ENCODE measurements at regions not wholly inside any gene's neighbourhood (a gene's known extent, or its start where the extent isn't known, plus 50 kb on each side); places are given as distances from the start of the nearest gene placed in this dataset.

DNA sequence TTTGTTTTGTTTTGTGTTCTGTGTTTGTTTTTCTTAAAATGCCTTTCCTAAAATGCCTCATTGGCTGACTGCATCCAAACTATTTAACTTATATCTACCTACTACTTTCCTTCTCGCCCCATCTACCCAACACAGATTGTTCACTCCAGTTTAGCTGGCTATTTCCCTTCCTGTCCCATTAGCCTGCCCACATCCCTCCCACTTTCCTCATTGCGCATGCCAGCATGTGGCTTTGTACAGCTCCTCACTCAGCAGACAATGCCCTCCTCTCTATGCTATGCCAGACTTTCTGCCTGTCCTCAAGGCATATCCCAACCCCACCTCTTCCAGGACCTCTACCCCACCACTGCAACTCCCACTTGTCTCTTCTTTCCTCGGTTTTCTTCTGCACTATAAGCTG, 94.7 kb upstream of the C1orf21 start:
- H3K4me3 Mint-ChIP-seq: no peak overlapping the region
- CTCF ChIA-PET: no interaction called here

DNA sequence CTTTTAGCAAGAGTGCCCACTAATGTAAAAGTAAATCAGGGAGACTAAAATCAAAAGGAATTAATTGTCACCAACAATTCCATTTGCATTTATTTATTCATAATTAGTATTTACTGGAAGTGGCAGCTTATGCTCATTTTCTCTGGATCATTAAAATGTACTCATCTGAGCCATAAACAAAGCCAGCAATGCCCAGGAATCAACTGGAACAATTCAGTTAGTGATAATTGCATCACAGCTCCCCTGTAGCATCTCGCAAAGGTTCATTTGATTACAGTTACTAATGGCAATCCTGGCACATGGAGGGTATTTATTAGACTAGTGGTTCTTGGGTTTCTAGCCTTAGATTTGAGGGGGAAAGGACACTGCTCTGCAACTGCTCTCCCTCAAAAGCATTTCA, 92.7 kb upstream of the C1orf21 start:
- Mint-ChIP-seq H3K36me3 (no peaks in the 10 kb centered on the region), H3K4me1 (ENCODE audit: low read depth) (no peaks in the 10 kb centered on the region), H3K27me3 (no peaks in the 10 kb centered on the region), H3K27ac (no peak overlapping the region), H3K4me3 (no peak overlapping the region), H3K9me3 (peaks cover 18% of the 10 kb centered on the region)
- DNase-seq: no peak
- ChIA-PET CTCF (no interaction called here), POLR2A (no interaction called here)
- intact Hi-C loops (cut with micrococcal nuclease): no loop called here

More for the DNA sequence above, 94.7 kb upstream of the C1orf21 start:
- DNase-seq: no peak
- H3K36me3 Mint-ChIP-seq: no peaks in the 10 kb centered on the region
- H3K27ac Mint-ChIP-seq: no peak overlapping the region
- H3K9me3 Mint-ChIP-seq: peaks cover 18% of the 10 kb centered on the region
- no peaks in the 10 kb centered on the region for H3K27me3 Mint-ChIP-seq
- intact Hi-C loops (cut with micrococcal nuclease): no loop called here
- H3K4me1 Mint-ChIP-seq (ENCODE audit: low read depth): no peaks in the 10 kb centered on the region
- POLR2A ChIA-PET: no interaction called here

DNA sequence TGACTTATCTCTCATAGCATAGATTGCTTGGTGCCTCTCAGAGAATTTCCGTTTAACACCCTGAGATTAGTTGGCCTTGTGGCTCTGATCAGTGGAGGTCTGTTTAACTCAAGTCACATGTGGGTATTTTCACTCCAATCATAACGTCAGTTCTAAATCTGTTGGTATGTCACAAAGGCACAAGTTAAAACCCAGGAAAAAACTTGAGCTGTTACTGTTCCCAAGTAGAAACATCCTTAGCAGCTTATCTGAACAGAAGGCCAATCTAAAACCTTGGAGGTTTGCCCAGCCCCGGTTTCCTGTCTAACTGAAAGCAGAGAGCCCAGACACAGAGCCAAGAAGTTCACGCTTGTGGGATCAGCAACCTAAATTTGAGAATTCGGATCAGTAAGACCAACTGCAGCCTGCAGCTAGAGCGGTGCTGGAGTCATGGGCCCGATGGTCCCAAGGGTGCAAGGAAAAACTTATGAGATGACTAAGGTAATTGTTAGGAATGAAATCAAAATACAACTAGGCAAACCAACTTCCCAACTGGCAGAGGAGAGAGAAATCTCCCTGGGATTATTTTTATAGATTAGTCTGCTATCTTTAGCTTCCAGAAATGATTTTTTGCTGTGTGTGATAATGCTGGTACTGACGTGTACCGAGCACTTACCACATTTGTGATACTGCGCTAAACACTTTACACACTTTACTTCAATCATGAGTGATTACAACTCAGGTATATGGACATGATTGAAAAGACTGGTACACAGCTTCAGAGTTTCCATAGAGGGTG, 90.2 kb upstream of the C1orf21 start:
- Mint-ChIP-seq H3K9me3 (no peaks in the 10 kb centered on the region), H3K27ac (no peak overlapping the region), H3K4me1 (ENCODE audit: low read depth) (no peaks in the 10 kb centered on the region), H3K36me3 (no peaks in the 10 kb centered on the region), H3K27me3 (no peaks in the 10 kb centered on the region), H3K4me3 (no peak overlapping the region)
- POLR2A ChIA-PET: no interaction called here
- intact Hi-C loops (cut with micrococcal nuclease): no loop called here
- CTCF ChIA-PET: no interaction called here
- no peak for DNase-seq

GRCh38 chr1:184297244-184297750, 89.5 kb upstream of the C1orf21 start:
- no peak overlapping the region for H3K27ac Mint-ChIP-seq
- peaks cover 1% of the 10 kb centered on the region for H3K4me1 Mint-ChIP-seq (ENCODE audit: low read depth)
- H3K36me3 Mint-ChIP-seq: no peaks in the 10 kb centered on the region
- intact Hi-C loops (cut with micrococcal nuclease): no loop called here
- H3K9me3 Mint-ChIP-seq: no peaks in the 10 kb centered on the region
- ChIA-PET CTCF (no interaction called here), POLR2A (no interaction called here)
- no peaks in the 10 kb centered on the region for H3K27me3 Mint-ChIP-seq
- no peak overlapping the region for H3K4me3 Mint-ChIP-seq
- no peak for DNase-seq

- no peak overlapping the region for H3K4me3 Mint-ChIP-seq
- no peak for DNase-seq
- no peaks in the 10 kb centered on the region for H3K36me3 Mint-ChIP-seq
- intact Hi-C loops (cut with micrococcal nuclease): no loop called here
- ChIA-PET CTCF (no interaction called here), POLR2A (no interaction called here)
- H3K27me3 Mint-ChIP-seq: no peaks in the 10 kb centered on the region
- H3K4me1 Mint-ChIP-seq (ENCODE audit: low read depth): peaks cover 6% of the 10 kb centered on the region
- no peak overlapping the region for H3K27ac Mint-ChIP-seq
- H3K9me3 Mint-ChIP-seq: peaks cover 3% of the 10 kb centered on the region
These were observed 88.1 kb upstream of the C1orf21 start for GRCh38 chr1:184298440-184299405.

GRCh38 chr1:184299406-184299790, 87.4 kb upstream of the C1orf21 start:
- POLR2A ChIA-PET: no interaction called here
- no peaks in the 10 kb centered on the region for H3K36me3 Mint-ChIP-seq

GRCh38 chr1:184299796-184300195, 87.0 kb upstream of the C1orf21 start:
- H3K4me1 Mint-ChIP-seq (ENCODE audit: low read depth): peaks cover 6% of the 10 kb centered on the region
- CTCF ChIA-PET: no interaction called here
- intact Hi-C loops (cut with micrococcal nuclease): no loop called here
- H3K27me3 Mint-ChIP-seq: no peaks in the 10 kb centered on the region
- no peak for DNase-seq
- peaks cover 5% of the 10 kb centered on the region for H3K9me3 Mint-ChIP-seq
- H3K36me3 Mint-ChIP-seq: no peaks in the 10 kb centered on the region
- H3K27ac Mint-ChIP-seq: no peak overlapping the region
- H3K4me3 Mint-ChIP-seq: no peak overlapping the region
- POLR2A ChIA-PET: no interaction called here

More at GRCh38 chr1:184299406-184299790, 87.4 kb upstream of the C1orf21 start:
- intact Hi-C loops (cut with micrococcal nuclease): no loop called here
- peaks cover 6% of the 10 kb centered on the region for H3K4me1 Mint-ChIP-seq (ENCODE audit: low read depth)
- H3K27ac Mint-ChIP-seq: no peak overlapping the region
- no peaks in the 10 kb centered on the region for H3K27me3 Mint-ChIP-seq
- H3K4me3 Mint-ChIP-seq: no peak overlapping the region
- H3K9me3 Mint-ChIP-seq: peaks cover 5% of the 10 kb centered on the region
- CTCF ChIA-PET: no interaction called here
- no peak for DNase-seq

- ChIA-PET POLR2A (no interaction called here), CTCF (no interaction called here)
- no peak overlapping the region for H3K4me3 Mint-ChIP-seq
- no peak overlapping the region for H3K27ac Mint-ChIP-seq
- no peaks in the 10 kb centered on the region for H3K27me3 Mint-ChIP-seq
- intact Hi-C loops (cut with micrococcal nuclease): no loop called here
- no peaks in the 10 kb centered on the region for H3K36me3 Mint-ChIP-seq
- H3K9me3 Mint-ChIP-seq: peaks cover 5% of the 10 kb centered on the region
- no peak for DNase-seq
- peaks cover 6% of the 10 kb centered on the region for H3K4me1 Mint-ChIP-seq (ENCODE audit: low read depth)
These were observed 86.4 kb upstream of the C1orf21 start for GRCh38 chr1:184300446-184300845.

- DNase-seq: no peak
These were observed 85.6 kb upstream of the C1orf21 start for GRCh38 chr1:184301227-184301626.

GRCh38 chr1:184302346-184302745, 84.5 kb upstream of the C1orf21 start:
- Mint-ChIP-seq H3K4me1 (ENCODE audit: low read depth) (peaks cover 6% of the 10 kb centered on the region), H3K4me3 (no peak overlapping the region), H3K9me3 (peaks cover 5% of the 10 kb centered on the region), H3K36me3 (no peaks in the 10 kb centered on the region), H3K27me3 (no peaks in the 10 kb centered on the region), H3K27ac (no peak overlapping the region)
- ChIA-PET POLR2A (no interaction called here), CTCF (no interaction called here)
- intact Hi-C loops (cut with micrococcal nuclease): no loop called here
- no peak for DNase-seq

More at GRCh38 chr1:184301227-184301626, 85.6 kb upstream of the C1orf21 start:
- H3K9me3 Mint-ChIP-seq: peaks cover 5% of the 10 kb centered on the region
- no peaks in the 10 kb centered on the region for H3K36me3 Mint-ChIP-seq
- H3K4me1 Mint-ChIP-seq (ENCODE audit: low read depth): peaks cover 6% of the 10 kb centered on the region
- no peak overlapping the region for H3K27ac Mint-ChIP-seq
- H3K27me3 Mint-ChIP-seq: no peaks in the 10 kb centered on the region
- CTCF ChIA-PET: no interaction called here
- POLR2A ChIA-PET: no interaction called here
- intact Hi-C loops (cut with micrococcal nuclease): no loop called here
- no peak overlapping the region for H3K4me3 Mint-ChIP-seq

GRCh38 chr1:184310157-184310819, 76.5 kb upstream of the C1orf21 start:
- DNase-seq: no peak
- ChIA-PET CTCF (no interaction called here), POLR2A (no interaction called here)
- no peak overlapping the region for H3K4me3 Mint-ChIP-seq
- H3K36me3 Mint-ChIP-seq: no peaks in the 10 kb centered on the region
- no peaks in the 10 kb centered on the region for H3K9me3 Mint-ChIP-seq
- intact Hi-C loops (cut with micrococcal nuclease): no loop called here
- no peak overlapping the region for H3K27ac Mint-ChIP-seq
- peaks cover 3% of the 10 kb centered on the region for H3K27me3 Mint-ChIP-seq
- H3K4me1 Mint-ChIP-seq (ENCODE audit: low read depth): no peaks in the 10 kb centered on the region

DNA sequence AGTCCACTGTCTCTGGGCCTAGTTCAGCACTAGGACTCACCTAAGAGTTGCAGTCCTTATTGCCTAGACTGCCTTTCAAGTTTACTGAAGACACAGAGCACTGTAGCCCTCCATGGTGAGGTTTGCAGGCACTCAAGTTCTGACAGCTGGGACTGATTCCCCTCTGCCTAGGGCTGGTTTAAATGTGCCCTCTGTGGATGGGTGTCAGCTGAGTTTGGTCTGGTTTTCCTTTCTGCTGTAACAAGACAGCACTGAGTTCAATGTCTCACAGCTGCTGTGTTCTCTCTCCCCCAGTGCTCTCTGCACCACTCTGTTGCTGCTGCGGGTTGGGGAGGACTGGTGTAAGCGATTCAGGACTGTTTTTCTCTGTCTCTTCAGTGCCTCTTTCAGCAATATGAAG, 75.2 kb upstream of the C1orf21 start:
- intact Hi-C loops (cut with micrococcal nuclease): no loop called here
- no peaks in the 10 kb centered on the region for H3K4me1 Mint-ChIP-seq (ENCODE audit: low read depth)
- POLR2A ChIA-PET: no interaction called here
- H3K27ac Mint-ChIP-seq: no peak overlapping the region
- no peaks in the 10 kb centered on the region for H3K9me3 Mint-ChIP-seq
- CTCF ChIA-PET: no interaction called here
- no peak for DNase-seq
- peaks cover 7% of the 10 kb centered on the region for H3K27me3 Mint-ChIP-seq
- H3K36me3 Mint-ChIP-seq: no peaks in the 10 kb centered on the region
- no peak overlapping the region for H3K4me3 Mint-ChIP-seq
